PC-9 (cell line): ENCODE measurements at regions not wholly inside any gene's neighbourhood (a gene's known extent, or its start where the extent isn't known, plus 50 kb on each side); places are given as distances from the start of the nearest gene placed in this dataset.

ENCODE experiments used
- BruUV-seq: library from RNA; stranded (reverse); fragments of 400-500 nt; replicated peaks from 2 replicates; lab custom pipeline; 2021; lab: Mats Ljungman, UMichigan
- CTCF ChIA-PET: fragments of 300-600 bp; sonication (Branson Sonifier 250); formaldehyde crosslinking; loops from one replicate; lab custom pipeline; 2022; ENCODE audit warnings: antibody characterized with exemption; lab: Charles Lee
- POLR2A ChIA-PET: fragments of 300-600 bp; sonication (Branson Sonifier 250); formaldehyde crosslinking; loops from one replicate; lab custom pipeline; 2022; ENCODE audit warnings: antibody characterized with exemption; ENCODE audit not compliant: unreplicated experiment; lab: Charles Lee
- DNase-seq, 2 experiments: peaks; one replicate each; pipeline versions ENCODE4 v3.0.0 to v3.0.0-alpha.2; 2015 to 2022; ENCODE audit warnings: mixed read lengths in 1 of 2
- H2AFZ ChIP-seq: fragments of 200-600 bp; sonication (generic); 2 replicates; pipeline ENCODE4 v1.8.1; 2017; ENCODE audit warnings: antibody characterized with exemption
- H3F3A ChIP-seq: fragments of 200-600 bp; sonication (generic); 2 replicates; pipeline ENCODE4 v1.8.1; 2017; ENCODE audit warnings: antibody characterized with exemption, mild to moderate bottlenecking, low read depth; ENCODE audit not compliant: insufficient read depth
- H3K27ac ChIP-seq: fragments of 200-600 bp; sonication (generic); 2 replicates; pipeline ENCODE4 v1.6.1; 2016; ENCODE audit warnings: mixed run types
- H3K27me3 ChIP-seq: fragments of 200-600 bp; sonication (generic); 2 replicates; pipeline ENCODE4 v1.6.1; 2016; ENCODE audit warnings: low read depth, mixed run types; ENCODE audit not compliant: insufficient read depth
- H3K36me3 ChIP-seq: fragments of 200-600 bp; sonication (generic); 2 replicates; pipeline ENCODE4 v1.6.1; 2016; ENCODE audit warnings: low read depth, mixed run types
- H3K4me1 ChIP-seq: fragments of 200-600 bp; sonication (generic); replicated peaks from 2 replicates; pipeline ENCODE4 v1.6.1; 2016; ENCODE audit warnings: mixed run types; ENCODE audit not compliant: insufficient read depth
- H3K4me2 ChIP-seq: fragments of 200-600 bp; sonication (generic); 2 replicates; pipeline ENCODE4 v1.6.1; 2017; ENCODE audit warnings: mixed run types
- H3K4me3 ChIP-seq: fragments of 200-600 bp; sonication (generic); 2 replicates; pipeline ENCODE4 v1.6.1; 2016; ENCODE audit warnings: mixed run types
- H3K79me2 ChIP-seq: fragments of 200-600 bp; sonication (generic); 2 replicates; pipeline ENCODE4 v1.6.1; 2017; ENCODE audit warnings: low read depth, mixed run types
- H3K9me2 ChIP-seq: fragments of 200-600 bp; sonication (generic); 2 replicates; pipeline ENCODE4 v1.8.1; 2017; ENCODE audit warnings: mild to moderate bottlenecking; ENCODE audit not compliant: insufficient read depth
- H3K9me3 ChIP-seq: fragments of 200-600 bp; sonication (generic); 2 replicates; pipeline ENCODE4 v1.8.1; 2016; ENCODE audit warnings: low read depth; ENCODE audit not compliant: insufficient read depth
- H4K20me1 ChIP-seq: fragments of 200-600 bp; sonication (generic); 2 replicates; pipeline ENCODE4 v1.8.1; 2017; ENCODE audit not compliant: insufficient read depth
- EZH2 ChIP-seq: fragments of 200-600 bp; sonication (generic); IDR thresholded peaks from 2 replicates; pipeline ENCODE4 v1.8.0; 2017; ENCODE audit warnings: antibody characterized with exemption, low read depth
- intact Hi-C: fragments of 100-400 bp; cut with micrococcal nuclease; formaldehyde crosslinking; loops from one replicate; pipeline ENCODE4 v1.10.0; 2022; ENCODE audit not compliant: unreplicated experiment
- TF ChIP-seq, protein P1 (sequence below): fragments of 200-600 bp; sonication (generic); conservative IDR thresholded peaks from 2 replicates; pipeline ENCODE4 v1.6.1; 2017; ENCODE audit warnings: mixed run types, antibody characterized with exemption, mild to moderate bottlenecking, moderate library complexity

GRCh38 chr1:200253774-200254495 is 155.9 kb downstream of the ZNF281 start:
- H4K20me1 ChIP-seq = no peaks in the 10 kb centered on the region
- no TSS peak for BruUV-seq
- POLR2A ChIA-PET = no interaction called here
- intact Hi-C loops = no loop called here
- H3K79me2 ChIP-seq = no peaks in the 10 kb centered on the region
- no peak overlapping the region for H3K4me3 ChIP-seq
- H3K9me3 ChIP-seq = no peaks in the 10 kb centered on the region
- H3K36me3 ChIP-seq = no peaks in the 10 kb centered on the region
- TF ChIP-seq, protein P1, sequence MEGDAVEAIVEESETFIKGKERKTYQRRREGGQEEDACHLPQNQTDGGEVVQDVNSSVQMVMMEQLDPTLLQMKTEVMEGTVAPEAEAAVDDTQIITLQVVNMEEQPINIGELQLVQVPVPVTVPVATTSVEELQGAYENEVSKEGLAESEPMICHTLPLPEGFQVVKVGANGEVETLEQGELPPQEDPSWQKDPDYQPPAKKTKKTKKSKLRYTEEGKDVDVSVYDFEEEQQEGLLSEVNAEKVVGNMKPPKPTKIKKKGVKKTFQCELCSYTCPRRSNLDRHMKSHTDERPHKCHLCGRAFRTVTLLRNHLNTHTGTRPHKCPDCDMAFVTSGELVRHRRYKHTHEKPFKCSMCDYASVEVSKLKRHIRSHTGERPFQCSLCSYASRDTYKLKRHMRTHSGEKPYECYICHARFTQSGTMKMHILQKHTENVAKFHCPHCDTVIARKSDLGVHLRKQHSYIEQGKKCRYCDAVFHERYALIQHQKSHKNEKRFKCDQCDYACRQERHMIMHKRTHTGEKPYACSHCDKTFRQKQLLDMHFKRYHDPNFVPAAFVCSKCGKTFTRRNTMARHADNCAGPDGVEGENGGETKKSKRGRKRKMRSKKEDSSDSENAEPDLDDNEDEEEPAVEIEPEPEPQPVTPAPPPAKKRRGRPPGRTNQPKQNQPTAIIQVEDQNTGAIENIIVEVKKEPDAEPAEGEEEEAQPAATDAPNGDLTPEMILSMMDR = no peak
- TF ChIP-seq EZH2 = no peak
- CTCF ChIA-PET = no interaction called here
- no peak overlapping the region for H2AFZ ChIP-seq
- H3K27ac ChIP-seq = no peak overlapping the region
- DNase-seq = no peak
- H3K4me1 ChIP-seq = no peaks in the 10 kb centered on the region
- H3F3A ChIP-seq = no peaks in the 10 kb centered on the region
- H3K4me2 ChIP-seq = no peak overlapping the region
- no peaks in the 10 kb centered on the region for H3K27me3 ChIP-seq
- no peaks in the 10 kb centered on the region for H3K9me2 ChIP-seq

GRCh38 chr1:200252531-200252930 is 157.3 kb downstream of the ZNF281 start:
- POLR2A ChIA-PET = no interaction called here

GRCh38 chr1:200250469-200250868 is 159.4 kb downstream of the ZNF281 start:
- no peaks in the 10 kb centered on the region for H3K4me1 ChIP-seq
- H3F3A ChIP-seq = no peaks in the 10 kb centered on the region
- no peaks in the 10 kb centered on the region for H3K9me3 ChIP-seq
- H3K27ac ChIP-seq = no peak overlapping the region
- CTCF ChIA-PET = no interaction called here
- no peak for TF ChIP-seq EZH2
- TF ChIP-seq, protein P1 = no peak
- DNase-seq = no peak
- no peaks in the 10 kb centered on the region for H3K9me2 ChIP-seq
- H2AFZ ChIP-seq = no peak overlapping the region
- intact Hi-C loops = no loop called here
- H3K27me3 ChIP-seq = no peaks in the 10 kb centered on the region
- no TSS peak for BruUV-seq
- POLR2A ChIA-PET = no interaction called here
- H3K36me3 ChIP-seq = no peaks in the 10 kb centered on the region
- no peaks in the 10 kb centered on the region for H3K79me2 ChIP-seq
- no peak overlapping the region for H3K4me3 ChIP-seq
- no peaks in the 10 kb centered on the region for H4K20me1 ChIP-seq
- H3K4me2 ChIP-seq = no peak overlapping the region

More at GRCh38 chr1:200252531-200252930, 157.3 kb downstream of the ZNF281 start:
- Histone ChIP-seq H3K27me3 (no peaks in the 10 kb centered on the region), H4K20me1 (no peaks in the 10 kb centered on the region), H2AFZ (no peak overlapping the region), H3F3A (no peaks in the 10 kb centered on the region), H3K79me2 (no peaks in the 10 kb centered on the region), H3K9me3 (no peaks in the 10 kb centered on the region), H3K36me3 (no peaks in the 10 kb centered on the region), H3K27ac (no peak overlapping the region), H3K4me1 (no peaks in the 10 kb centered on the region), H3K4me2 (no peak overlapping the region), H3K4me3 (no peak overlapping the region), H3K9me2 (no peaks in the 10 kb centered on the region)
- TF ChIP-seq, protein P1 = no peak
- TF ChIP-seq EZH2 = no peak
- no TSS peak for BruUV-seq
- intact Hi-C loops = no loop called here
- DNase-seq = no peak
- CTCF ChIA-PET = no interaction called here
